Fibroblast of pulmonary artery (primary cell): ENCODE measurements at regions not wholly inside any gene's neighbourhood (a gene's known extent, or its start where the extent isn't known, plus 50 kb on each side); places are given as distances from the start of the nearest gene placed in this dataset.

ENCODE experiments used
- DNase-seq: peaks from one replicate; pipeline ENCODE4 v3.0.0-alpha.2; 2010; ENCODE audit warnings: low read depth
- H3K4me3 ChIP-seq: replicated peaks from 2 replicates; pipeline ENCODE4 v1.5.1; 2011; ENCODE audit warnings: low read depth, mild to moderate bottlenecking, control low read depth, low read length, moderate library complexity
- TF ChIP-seq, protein P1 (sequence below): IDR thresholded peaks from 2 replicates; pipeline ENCODE4 v1.5.1; 2011; ENCODE audit warnings: mild to moderate bottlenecking, control low read depth, low read length, inconsistent platforms; ENCODE audit errors: missing control alignments

DNA sequence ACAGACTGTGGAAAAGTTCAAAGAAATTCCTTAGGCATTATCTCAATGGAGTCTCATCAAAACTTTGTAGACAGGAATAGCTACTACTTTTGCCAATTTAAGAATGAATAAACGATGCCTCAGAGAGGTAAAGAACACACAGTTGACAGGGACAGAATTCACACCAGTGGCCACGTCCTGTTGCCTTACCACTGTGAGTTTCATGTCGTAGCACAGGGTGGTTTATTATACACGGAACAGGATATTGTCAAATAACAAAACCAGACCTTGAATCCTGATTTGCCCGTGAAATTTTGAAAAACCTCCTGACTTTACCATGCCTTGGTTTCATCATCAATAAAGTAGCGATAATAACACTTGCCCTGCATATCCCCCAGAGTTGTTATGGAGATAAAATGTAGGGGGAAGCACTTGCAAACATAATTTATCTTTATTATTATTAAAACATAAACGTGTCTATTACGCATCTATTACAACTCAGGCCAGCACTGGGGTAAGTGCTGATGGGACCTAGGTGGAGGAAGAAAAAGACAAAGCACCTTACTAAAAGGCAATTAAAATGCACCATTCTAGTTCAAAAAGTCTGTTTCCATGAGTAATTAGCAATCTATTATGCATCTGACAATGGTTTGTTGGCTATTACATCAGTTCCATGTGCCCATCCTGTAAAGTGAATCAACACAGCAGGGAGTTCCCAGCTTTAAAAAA, 408.1 kb upstream of the RUNX1 start:
- no peak overlapping the region for H3K4me3 ChIP-seq
- TF ChIP-seq, protein P1, sequence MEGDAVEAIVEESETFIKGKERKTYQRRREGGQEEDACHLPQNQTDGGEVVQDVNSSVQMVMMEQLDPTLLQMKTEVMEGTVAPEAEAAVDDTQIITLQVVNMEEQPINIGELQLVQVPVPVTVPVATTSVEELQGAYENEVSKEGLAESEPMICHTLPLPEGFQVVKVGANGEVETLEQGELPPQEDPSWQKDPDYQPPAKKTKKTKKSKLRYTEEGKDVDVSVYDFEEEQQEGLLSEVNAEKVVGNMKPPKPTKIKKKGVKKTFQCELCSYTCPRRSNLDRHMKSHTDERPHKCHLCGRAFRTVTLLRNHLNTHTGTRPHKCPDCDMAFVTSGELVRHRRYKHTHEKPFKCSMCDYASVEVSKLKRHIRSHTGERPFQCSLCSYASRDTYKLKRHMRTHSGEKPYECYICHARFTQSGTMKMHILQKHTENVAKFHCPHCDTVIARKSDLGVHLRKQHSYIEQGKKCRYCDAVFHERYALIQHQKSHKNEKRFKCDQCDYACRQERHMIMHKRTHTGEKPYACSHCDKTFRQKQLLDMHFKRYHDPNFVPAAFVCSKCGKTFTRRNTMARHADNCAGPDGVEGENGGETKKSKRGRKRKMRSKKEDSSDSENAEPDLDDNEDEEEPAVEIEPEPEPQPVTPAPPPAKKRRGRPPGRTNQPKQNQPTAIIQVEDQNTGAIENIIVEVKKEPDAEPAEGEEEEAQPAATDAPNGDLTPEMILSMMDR: no peak
- DNase-seq: no peak

GRCh38 chr21:35451276-35451675, 402.2 kb upstream of the RUNX1 start:
- no peak for DNase-seq
- no peak overlapping the region for H3K4me3 ChIP-seq
- TF ChIP-seq, protein P1: no peak

- TF ChIP-seq, protein P1: no peak
- DNase-seq: no peak
- H3K4me3 ChIP-seq: no peak overlapping the region
Observed at GRCh38 chr21:35450830-35451229, 401.7 kb upstream of the RUNX1 start.

DNA sequence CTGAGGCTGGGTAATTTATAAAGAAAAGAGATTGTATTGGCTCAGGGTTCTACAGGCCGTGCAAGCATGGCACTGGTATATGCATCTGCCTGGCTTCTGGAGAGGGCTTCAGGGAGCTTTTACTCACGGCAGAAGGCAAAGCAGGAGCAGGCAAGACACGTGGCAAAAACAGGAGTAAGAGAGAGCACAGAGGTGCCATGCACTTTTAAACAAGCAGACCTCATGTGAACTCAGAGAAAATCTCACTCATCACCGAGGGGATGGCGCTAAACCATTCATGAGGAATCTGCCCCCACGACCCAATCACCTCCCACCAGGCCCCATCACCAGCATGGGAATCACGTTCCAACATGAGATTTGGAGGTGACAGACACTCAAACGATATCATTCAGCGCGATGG, 400.7 kb upstream of the RUNX1 start:
- TF ChIP-seq, protein P1: no peak
- no peak for DNase-seq
- H3K4me3 ChIP-seq: no peak overlapping the region

DNA sequence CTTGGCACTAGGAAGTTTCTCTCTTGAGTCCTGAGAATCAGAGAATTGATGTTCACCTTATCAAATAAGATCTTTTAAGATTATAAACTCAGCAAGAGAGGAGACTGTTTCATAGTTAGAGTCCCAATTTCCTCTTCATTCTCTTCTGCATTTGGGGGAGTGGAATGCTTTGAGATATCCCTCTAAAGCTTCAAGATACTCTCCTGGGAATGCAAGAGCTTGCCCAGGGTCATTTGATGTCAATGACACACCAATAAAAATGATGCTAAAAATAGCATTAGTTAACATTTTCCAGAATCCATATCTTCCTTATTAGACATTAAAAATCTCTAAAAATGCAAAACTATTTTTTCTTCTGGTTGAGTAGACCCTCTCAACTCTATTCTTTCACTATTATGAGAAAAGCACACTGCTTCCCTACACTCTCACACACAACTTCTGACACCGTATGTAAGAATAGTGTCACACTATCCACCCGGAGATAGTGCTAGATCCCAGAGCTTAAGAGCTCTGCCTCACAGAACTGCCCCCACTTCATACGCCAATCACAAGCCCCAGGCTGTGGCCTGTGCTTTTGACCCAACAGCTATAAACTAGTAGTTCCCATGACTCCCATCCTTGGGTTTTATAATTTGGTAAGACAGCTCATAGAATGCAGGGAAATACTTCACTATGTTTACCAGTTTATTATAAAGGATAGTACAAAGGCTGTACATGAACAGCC, 399.9 kb upstream of the RUNX1 start:
- TF ChIP-seq, protein P1: no peak
- no peak overlapping the region for H3K4me3 ChIP-seq
- DNase-seq: no peak

GRCh38 chr21:35444391-35444790, 395.3 kb upstream of the RUNX1 start:
- H3K4me3 ChIP-seq: no peak overlapping the region
- TF ChIP-seq, protein P1: no peak
- DNase-seq: no peak
